HEK293 (cell line): ENCODE measurements at regions not wholly inside any gene's neighbourhood (a gene's known extent, or its start where the extent isn't known, plus 50 kb on each side); places are given as distances from the start of the nearest gene placed in this dataset.
A peak's percentile ranks its signal among the peaks of the same experiment; 100 is the strongest.

Experiments used
- CTCF ChIA-PET: fragments of 350-600 bp; formaldehyde crosslinking; extraction: SDS; loops from one replicate; lab custom pipeline; 2021; ENCODE audit warnings: antibody characterized with exemption; lab: Yijun Ruan, JAX
- POLR2A ChIA-PET: fragments of 300-600 bp; formaldehyde crosslinking; extraction: SDS; loops from one replicate; lab custom pipeline; 2020; ENCODE audit warnings: antibody characterized with exemption, inconsistent platforms; lab: Yijun Ruan, JAX
- H3K27ac ChIP-seq: fragments of 200-500 bp; sonication (Bioruptor generic); 2 replicates; pipeline ENCODE4 v1.5.1; 2014; ENCODE audit warnings: low read depth, low read length, control low read depth, inconsistent platforms; ENCODE audit errors: extremely low read depth
- H3K36me3 ChIP-seq, 2 experiments: fragments of 200-500 bp in 1 of 2; sonication (Bioruptor generic) in 1 of 2; 1 replicate in 1 of 2; 2 replicates in 1 of 2; pipeline ENCODE4 v1.5.1; 2014 to 2017; ENCODE audit warnings: inconsistent platforms in 2 of 2, low read length in 2 of 2; ENCODE audit not compliant: control insufficient read depth in 2 of 2, insufficient read depth in 1 of 2
- H3K4me1 ChIP-seq: fragments of 200-500 bp; sonication (Bioruptor generic); 2 replicates; pipeline ENCODE4 v1.5.1; 2014; ENCODE audit warnings: mild to moderate bottlenecking, low read length, inconsistent platforms; ENCODE audit not compliant: control insufficient read depth, insufficient read depth
- H3K4me3 ChIP-seq: 2 replicates; pipeline ENCODE4 v1.5.1; 2011; ENCODE audit warnings: low read depth, mild to moderate bottlenecking, control low read depth, low read length, moderate library complexity
- H3K9me3 ChIP-seq: fragments of 200-500 bp; sonication (Bioruptor generic); 2 replicates; pipeline ENCODE4 v1.5.1; 2014; ENCODE audit warnings: low read depth, low read length, inconsistent platforms; ENCODE audit not compliant: control insufficient read depth, insufficient read depth
- BCL11A ChIP-seq: fragments of 450-650 bp; formaldehyde crosslinking; IDR thresholded peaks from 2 replicates; pipeline ENCODE4 v1.5.1; 2016; ENCODE audit warnings: low read depth, missing biosample characterization, missing genetic modification characterization
- GFI1B ChIP-seq: fragments of 450-650 bp; formaldehyde crosslinking; IDR thresholded peaks from 2 replicates; pipeline ENCODE4 v1.5.1; 2016; ENCODE audit warnings: missing biosample characterization, missing genetic modification characterization
- KLF1 ChIP-seq: fragments of 450-650 bp; formaldehyde crosslinking; IDR thresholded peaks from 2 replicates; pipeline ENCODE4 v1.5.1; 2016; ENCODE audit warnings: missing biosample characterization, missing genetic modification characterization
- KLF8 ChIP-seq: fragments of 450-650 bp; formaldehyde crosslinking; IDR thresholded peaks from 2 replicates; pipeline ENCODE4 v1.5.1; 2016; ENCODE audit warnings: missing biosample characterization, missing genetic modification characterization
- SCRT2 ChIP-seq: fragments of 450-650 bp; formaldehyde crosslinking; IDR thresholded peaks from 2 replicates; pipeline ENCODE4 v1.5.1; 2016; ENCODE audit warnings: missing biosample characterization, missing genetic modification characterization
- YY1 ChIP-seq: fragments of 450-650 bp; formaldehyde crosslinking; IDR thresholded peaks from 2 replicates; pipeline ENCODE4 v1.5.1; 2018; ENCODE audit warnings: missing biosample characterization, missing genetic modification characterization
- ZBTB10 ChIP-seq: fragments of 450-650 bp; formaldehyde crosslinking; IDR thresholded peaks from 2 replicates; pipeline ENCODE4 v1.5.1; 2016; ENCODE audit warnings: missing biosample characterization, missing genetic modification characterization
- ZBTB17 ChIP-seq: fragments of 450-650 bp; formaldehyde crosslinking; IDR thresholded peaks from 2 replicates; pipeline ENCODE4 v1.5.1; 2016; ENCODE audit warnings: missing biosample characterization, missing genetic modification characterization
- ZFP37 ChIP-seq: fragments of 450-650 bp; formaldehyde crosslinking; IDR thresholded peaks from 2 replicates; pipeline ENCODE4 v1.5.1; 2016; ENCODE audit warnings: missing biosample characterization, missing genetic modification characterization
- ZNF138 ChIP-seq: fragments of 450-650 bp; formaldehyde crosslinking; IDR thresholded peaks from 2 replicates; pipeline ENCODE4 v1.5.1; 2016; ENCODE audit warnings: missing biosample characterization, missing genetic modification characterization, borderline replicate concordance
- ZNF148 ChIP-seq: fragments of 450-650 bp; formaldehyde crosslinking; IDR thresholded peaks from 2 replicates; pipeline ENCODE4 v1.5.0; 2017; ENCODE audit warnings: missing biosample characterization, missing genetic modification characterization, borderline replicate concordance
- ZNF274 ChIP-seq, 2 experiments: fragments of 200-500 bp in 1 of 2; fragments of 450-650 bp in 1 of 2; sonication (Bioruptor generic) in 1 of 2; formaldehyde crosslinking in 1 of 2; IDR thresholded peaks; 2 replicates each; pipeline versions ENCODE4 v1.5.1 to v1.6.1; 2014 to 2016; ENCODE audit warnings: borderline replicate concordance in 1 of 2, inconsistent platforms in 1 of 2, low read length in 1 of 2, missing biosample characterization in 1 of 2, missing genetic modification characterization in 1 of 2
- ZNF311 ChIP-seq: fragments of 450-650 bp; formaldehyde crosslinking; IDR thresholded peaks from 2 replicates; pipeline ENCODE4 v1.5.1; 2017; ENCODE audit warnings: missing biosample characterization, missing genetic modification characterization, borderline replicate concordance
- ZNF404 ChIP-seq: fragments of 450-650 bp; formaldehyde crosslinking; IDR thresholded peaks from 2 replicates; pipeline ENCODE4 v1.5.1; 2017; ENCODE audit warnings: missing biosample characterization, missing genetic modification characterization
- ZNF501 ChIP-seq: fragments of 450-650 bp; formaldehyde crosslinking; IDR thresholded peaks from 2 replicates; pipeline ENCODE4 v1.5.1; 2016; ENCODE audit warnings: missing biosample characterization, missing genetic modification characterization
- ZNF521 ChIP-seq: fragments of 450-650 bp; formaldehyde crosslinking; IDR thresholded peaks from 2 replicates; pipeline ENCODE4 v1.5.1; 2017; ENCODE audit warnings: missing biosample characterization, mild to moderate bottlenecking, missing genetic modification characterization
- ZNF560 ChIP-seq: fragments of 450-650 bp; formaldehyde crosslinking; IDR thresholded peaks from 2 replicates; pipeline ENCODE4 v1.5.1; 2017; ENCODE audit warnings: missing biosample characterization, missing genetic modification characterization, borderline replicate concordance
- ZNF664 ChIP-seq: fragments of 450-650 bp; formaldehyde crosslinking; IDR thresholded peaks from 2 replicates; pipeline ENCODE4 v1.5.1; 2016; ENCODE audit warnings: missing biosample characterization, missing genetic modification characterization
- ZNF677 ChIP-seq: fragments of 450-650 bp; IDR thresholded peaks from 2 replicates; pipeline ENCODE4 v1.5.0; 2018; ENCODE audit warnings: missing biosample characterization, mild to moderate bottlenecking, missing genetic modification characterization, moderate library complexity
- ZNF747 ChIP-seq: fragments of 450-650 bp; formaldehyde crosslinking; IDR thresholded peaks from 2 replicates; pipeline ENCODE4 v1.5.1; 2016; ENCODE audit warnings: missing biosample characterization, missing genetic modification characterization
- ZNF776 ChIP-seq: fragments of 450-650 bp; formaldehyde crosslinking; IDR thresholded peaks from 2 replicates; pipeline ENCODE4 v1.5.0; 2017; ENCODE audit warnings: missing biosample characterization, missing genetic modification characterization, borderline replicate concordance

GRCh38 chr3:167929968-167930367 is 165.8 kb downstream of the GOLIM4 start:
- no peaks in the 10 kb centered on the region for H3K4me1 ChIP-seq
- no peak for TF ChIP-seq KLF8 (tag by site-specific recombination)
- peak; percentile 28; the same call in 1 of the 2 replicates for TF ChIP-seq ZBTB17 (tag by site-specific recombination)
- TF ChIP-seq, all 188 proteins: peak for 1
- CTCF ChIA-PET, result interaction anchor here (0.8 to 2.7 kb wide), 2 partner anchors 33 to 111 kb away, joined by 5 to 25 read pairs; no protein-coding TSS in a partner anchor
- H3K4me3 ChIP-seq, result no peak overlapping the region
- H3K9me3 ChIP-seq, result no peaks in the 10 kb centered on the region
- H3K36me3 ChIP-seq, result no peaks in the 10 kb centered on the region
- POLR2A ChIA-PET, result no interaction called here
- no peak overlapping the region for H3K27ac ChIP-seq

- Histone ChIP-seq H3K4me1 (no peaks in the 10 kb centered on the region), H3K4me3 (no peak overlapping the region), H3K36me3 (no peaks in the 10 kb centered on the region), H3K9me3 (no peaks in the 10 kb centered on the region), H3K27ac (no peak overlapping the region)
- TF ChIP-seq ZNF747 (tag by site-specific recombination) (no peak), KLF1 (tag by site-specific recombination) (no peak), ZNF677 (tag by site-specific recombination) (no peak), YY1 (tag by site-specific recombination) (no peak), ZNF521 (tag by site-specific recombination) (no peak), ZNF311 (tag by site-specific recombination) (no peak), ZNF274 (IDR thresholded peaks at IDR 0.05; ENCODE audit: low read length) (no peak), ZNF274 (tag by site-specific recombination; IDR thresholded peaks at IDR 0.05; ENCODE audit: borderline replicate concordance) (no peak), ZNF664 (tag by site-specific recombination) (no peak)
- ChIA-PET CTCF (interaction anchor here (0.6 to 2.7 kb wide), 6 partner anchors 15 to 125 kb away, joined by 3 to 25 read pairs (median 3); no protein-coding TSS in a partner anchor), POLR2A (no interaction called here)
Measured at GRCh38 chr3:167928381-167928780, 167.3 kb downstream of the GOLIM4 start.

- no peak overlapping the region for H3K4me3 ChIP-seq
- ChIA-PET CTCF (no interaction called here), POLR2A (no interaction called here)
Measured at GRCh38 chr3:167920747-167921146, 175.0 kb downstream of the GOLIM4 start.

GRCh38 chr3:167919590-167919989 is 176.1 kb downstream of the GOLIM4 start:
- ChIA-PET CTCF (no interaction called here), POLR2A (no interaction called here)
- H3K9me3 ChIP-seq, result no peaks in the 10 kb centered on the region
- H3K4me1 ChIP-seq, result peaks cover 5% of the 10 kb centered on the region
- H3K4me3 ChIP-seq, result no peak overlapping the region
- H3K27ac ChIP-seq, result no peak overlapping the region
- no peaks in the 10 kb centered on the region for H3K36me3 ChIP-seq
- TF ChIP-seq ZNF560 (tag by site-specific recombination) (no peak), ZFP37 (tag by site-specific recombination) (no peak), ZNF501 (tag by site-specific recombination) (no peak), BCL11A (tag by site-specific recombination) (no peak), ZNF404 (tag by site-specific recombination) (no peak), ZBTB10 (no peak), ZNF138 (tag by site-specific recombination) (no peak), ZNF776 (tag by site-specific recombination) (no peak), SCRT2 (tag by site-specific recombination) (no peak)

More at GRCh38 chr3:167920747-167921146, 175.0 kb downstream of the GOLIM4 start:
- no peaks in the 10 kb centered on the region for H3K9me3 ChIP-seq
- no peak for TF ChIP-seq GFI1B (tag by site-specific recombination)
- no peak for TF ChIP-seq ZNF148 (tag by site-specific recombination)
- H3K36me3 ChIP-seq, result no peaks in the 10 kb centered on the region
- H3K27ac ChIP-seq, result no peak overlapping the region
- peaks cover 5% of the 10 kb centered on the region for H3K4me1 ChIP-seq
